KMS-11 (cell line): ENCODE measurements at regions not wholly inside any gene's neighbourhood (a gene's known extent, or its start where the extent isn't known, plus 50 kb on each side); places are given as distances from the start of the nearest gene placed in this dataset.

Source experiments
- H2AFZ ChIP-seq: fragments of 200-600 bp; sonication (generic); 2 replicates; pipeline ENCODE4 v1.6.1; 2016; ENCODE audit warnings: antibody characterized with exemption, mixed run types, low read depth
- H3K27ac ChIP-seq: fragments of 200-600 bp; sonication (generic); 2 replicates; pipeline ENCODE4 v1.6.1; 2016; ENCODE audit warnings: mild to moderate bottlenecking, mixed run types
- H3K27me3 ChIP-seq: fragments of 200-600 bp; sonication (generic); 2 replicates; pipeline ENCODE4 v1.6.1; 2017; ENCODE audit warnings: mild to moderate bottlenecking, low read depth, mixed run types, moderate library complexity; ENCODE audit not compliant: insufficient read depth
- H3K36me3 ChIP-seq: fragments of 200-600 bp; sonication (generic); 2 replicates; pipeline ENCODE4 v1.6.1; 2017; ENCODE audit warnings: mild to moderate bottlenecking, mixed run types; ENCODE audit not compliant: insufficient read depth
- H3K4me1 ChIP-seq: fragments of 200-600 bp; sonication (generic); 2 replicates; pipeline ENCODE4 v1.6.1; 2016; ENCODE audit warnings: mild to moderate bottlenecking, low read depth, mixed run types; ENCODE audit not compliant: poor library complexity, severe bottlenecking
- H3K4me2 ChIP-seq: fragments of 200-600 bp; sonication (generic); 2 replicates; pipeline ENCODE4 v1.7.0; 2016; ENCODE audit warnings: mild to moderate bottlenecking, mixed run types
- H3K4me3 ChIP-seq: fragments of 200-600 bp; sonication (generic); IDR thresholded peaks from 2 replicates; pipeline ENCODE4 v1.6.1; 2017; ENCODE audit warnings: low read depth, low read length, mixed read lengths; ENCODE audit not compliant: insufficient read depth
- H3K79me2 ChIP-seq: fragments of 200-600 bp; sonication (generic); 2 replicates; pipeline ENCODE4 v1.6.1; 2016; ENCODE audit warnings: low read depth, mixed run types; ENCODE audit not compliant: insufficient read depth
- H3K9ac ChIP-seq: fragments of 200-600 bp; sonication (generic); 2 replicates; pipeline ENCODE4 v1.6.1; 2016; ENCODE audit warnings: mild to moderate bottlenecking, mixed run types
- H4K20me1 ChIP-seq: fragments of 200-600 bp; sonication (generic); 2 replicates; pipeline ENCODE4 v1.6.1; 2016; ENCODE audit warnings: mild to moderate bottlenecking, mixed run types; ENCODE audit not compliant: insufficient read depth
- CTCF ChIP-seq: fragments of 200-600 bp; sonication (generic); conservative IDR thresholded peaks from 2 replicates; pipeline ENCODE4 v1.6.1; 2017; ENCODE audit warnings: low read depth, mild to moderate bottlenecking, antibody characterized with exemption, low read length, moderate library complexity, mixed read lengths

- no peaks in the 10 kb centered on the region for H3K79me2 ChIP-seq
- no peak overlapping the region for H2AFZ ChIP-seq
- H3K9ac ChIP-seq, result no peak overlapping the region
- H3K4me1 ChIP-seq, result no peaks in the 10 kb centered on the region
- H3K4me3 ChIP-seq, result no peak overlapping the region
- no peak for TF ChIP-seq CTCF
- no peak overlapping the region for H3K4me2 ChIP-seq
- no peaks in the 10 kb centered on the region for H3K36me3 ChIP-seq
- no peaks in the 10 kb centered on the region for H4K20me1 ChIP-seq
- H3K27ac ChIP-seq, result no peak overlapping the region
- no peaks in the 10 kb centered on the region for H3K27me3 ChIP-seq
Observed at GRCh38 chr7:110153222-110153621, 937.7 kb upstream of the LRRN3 start.

- Histone ChIP-seq H3K4me3 (no peak overlapping the region), H3K4me1 (no peaks in the 10 kb centered on the region), H2AFZ (no peak overlapping the region), H3K27ac (no peak overlapping the region), H3K27me3 (no peaks in the 10 kb centered on the region), H3K79me2 (no peaks in the 10 kb centered on the region), H3K9ac (no peak overlapping the region), H3K36me3 (no peaks in the 10 kb centered on the region), H3K4me2 (no peak overlapping the region), H4K20me1 (no peaks in the 10 kb centered on the region)
- TF ChIP-seq CTCF, result no peak
Observed at GRCh38 chr7:110156511-110156910, 934.4 kb upstream of the LRRN3 start.

- Histone ChIP-seq H2AFZ (no peak overlapping the region), H3K27me3 (no peaks in the 10 kb centered on the region), H3K4me3 (no peak overlapping the region), H3K79me2 (no peaks in the 10 kb centered on the region), H3K4me1 (no peaks in the 10 kb centered on the region), H3K36me3 (no peaks in the 10 kb centered on the region), H3K27ac (no peak overlapping the region), H3K9ac (no peak overlapping the region), H3K4me2 (no peak overlapping the region), H4K20me1 (no peaks in the 10 kb centered on the region)
- TF ChIP-seq CTCF, result no peak
Observed at GRCh38 chr7:110157631-110158362, 933.1 kb upstream of the LRRN3 start.

GRCh38 chr7:110168010-110168409 is 922.9 kb upstream of the LRRN3 start:
- Histone ChIP-seq H3K79me2 (no peaks in the 10 kb centered on the region), H2AFZ (no peak overlapping the region), H3K36me3 (no peaks in the 10 kb centered on the region), H3K9ac (no peak overlapping the region), H3K27ac (no peak overlapping the region), H3K4me1 (no peaks in the 10 kb centered on the region), H3K27me3 (no peaks in the 10 kb centered on the region), H3K4me2 (no peak overlapping the region), H3K4me3 (no peak overlapping the region), H4K20me1 (no peaks in the 10 kb centered on the region)
- no peak for TF ChIP-seq CTCF
